HG02623 (cell line): ENCODE measurements at regions not wholly inside any gene's neighbourhood (a gene's known extent, or its start where the extent isn't known, plus 50 kb on each side); places are given as distances from the start of the nearest gene placed in this dataset.

ENCODE experiments used
- ATAC-seq: cut with Tn5 transposase; IDR thresholded peaks from one replicate; pipeline ENCODE4 v1.9.1; 2021; ENCODE audit warnings: moderate library complexity; ENCODE audit not compliant: unreplicated experiment

- no peak for ATAC-seq
Observed at GRCh38 chr7:36002900-36003299, 150.2 kb upstream of the EEPD1 start.

- no peak for ATAC-seq
Observed at GRCh38 chr7:36003343-36003742, 149.7 kb upstream of the EEPD1 start.

GRCh38 chr7:36005293-36005692 is 147.8 kb upstream of the EEPD1 start:
- no peak for ATAC-seq

GRCh38 chr7:36005876-36006275 is 147.2 kb upstream of the EEPD1 start:
- ATAC-seq, result no peak

- ATAC-seq, result no peak
Observed at GRCh38 chr7:36006636-36007229, 146.3 kb upstream of the EEPD1 start.

- no peak for ATAC-seq
Observed at GRCh38 chr7:36010656-36011587, 142.1 kb upstream of the EEPD1 start.

- no peak for ATAC-seq
Observed at GRCh38 chr7:36011588-36011965, 141.5 kb upstream of the EEPD1 start.

GRCh38 chr7:36013246-36014014 is 139.6 kb upstream of the EEPD1 start:
- ATAC-seq, result no peak

GRCh38 chr7:36014961-36015360 is 138.1 kb upstream of the EEPD1 start:
- ATAC-seq, result no peak

- no peak for ATAC-seq
Observed at GRCh38 chr7:36015733-36016132, 137.3 kb upstream of the EEPD1 start.

GRCh38 chr7:36016648-36017047 is 136.4 kb upstream of the EEPD1 start:
- ATAC-seq, result no peak

GRCh38 chr7:36017111-36017510 is 135.9 kb upstream of the EEPD1 start:
- ATAC-seq, result no peak

- no peak for ATAC-seq
Observed at GRCh38 chr7:36018816-36019484, 134.1 kb upstream of the EEPD1 start.

GRCh38 chr7:36019538-36019937 is 133.5 kb upstream of the EEPD1 start:
- no peak for ATAC-seq

GRCh38 chr7:36019980-36020379 is 133.1 kb upstream of the EEPD1 start:
- no peak for ATAC-seq

GRCh38 chr7:36021367-36021766 is 131.7 kb upstream of the EEPD1 start:
- no peak for ATAC-seq

GRCh38 chr7:36021917-36022550 is 131.0 kb upstream of the EEPD1 start:
- no peak for ATAC-seq

GRCh38 chr7:36023033-36023560 is 130.0 kb upstream of the EEPD1 start:
- ATAC-seq, result no peak

GRCh38 chr7:36025190-36025589 is 127.9 kb upstream of the EEPD1 start:
- no peak for ATAC-seq

GRCh38 chr7:36029311-36029710 is 123.7 kb upstream of the EEPD1 start:
- ATAC-seq, result no peak
